GM19328 (cell line): ENCODE measurements at regions not wholly inside any gene's neighbourhood (a gene's known extent, or its start where the extent isn't known, plus 50 kb on each side); places are given as distances from the start of the nearest gene placed in this dataset.
"Not testable (repeated sequence)": the region's sequence is repeated elsewhere in the genome, so short reads cannot be mapped to it uniquely, and the experiment has no call there.

Experiments
- ATAC-seq: cut with Tn5 transposase; IDR thresholded peaks from one replicate; pipeline ENCODE4 v1.9.1; 2021; ENCODE audit warnings: mild to moderate bottlenecking, moderate library complexity; ENCODE audit not compliant: unreplicated experiment

GRCh38 chr14:52124791-52125684 lies 56.2 kb upstream of the NID2 start:
- ATAC-seq, result no peak

- not testable (repeated sequence) for ATAC-seq
Measured at GRCh38 chr14:52122163-52122562, 53.3 kb upstream of the NID2 start.

DNA sequence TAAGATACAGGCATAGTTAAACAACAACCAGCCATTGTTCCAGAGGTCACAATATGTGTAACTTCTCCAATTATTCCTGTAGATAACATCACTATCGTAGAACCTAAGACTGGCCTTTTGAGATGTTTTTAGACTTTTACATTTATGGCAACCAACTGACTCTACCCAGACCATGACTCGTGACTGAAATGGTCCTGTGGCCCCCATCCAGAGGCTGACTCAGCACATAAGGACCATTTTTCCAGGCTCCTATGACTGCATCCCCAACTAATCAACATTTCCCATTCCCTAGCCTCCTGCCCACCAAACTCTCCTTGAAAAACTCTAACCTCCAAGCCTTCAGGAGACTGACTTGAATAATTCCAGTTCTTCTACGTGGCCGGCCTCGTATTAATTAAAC lies 52.6 kb upstream of the NID2 start:
- no peak for ATAC-seq

DNA sequence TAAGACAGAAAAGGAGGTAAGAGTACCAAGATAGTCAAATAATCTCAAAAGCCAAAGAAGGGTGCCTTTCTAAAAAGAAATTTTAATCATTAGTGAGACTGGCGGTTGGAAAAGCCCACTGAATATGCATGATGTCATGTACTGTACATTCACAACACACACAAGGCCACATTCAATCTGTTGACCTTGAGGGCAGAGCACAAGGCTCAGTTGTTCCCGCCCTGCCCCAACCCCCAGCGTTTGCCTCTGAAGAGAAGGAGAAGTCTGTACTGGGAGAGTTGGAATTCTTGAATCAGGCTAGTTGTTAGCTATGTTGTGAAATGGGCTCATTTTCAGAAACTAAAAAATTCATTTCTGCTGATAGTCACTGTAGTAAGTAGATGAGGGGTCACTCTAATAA lies 50.2 kb upstream of the NID2 start:
- ATAC-seq, result no peak
